GM06990 (cell line): ENCODE measurements at regions not wholly inside any gene's neighbourhood (a gene's known extent, or its start where the extent isn't known, plus 50 kb on each side); places are given as distances from the start of the nearest gene placed in this dataset.

Source experiments
- DNase-seq: peaks from one replicate; pipeline ENCODE4 v3.0.0-alpha.2; 2011; ENCODE audit not compliant: insufficient read length; ENCODE audit errors: extremely low read depth
- H3K27me3 ChIP-seq: replicated peaks from 2 replicates; pipeline ENCODE4 v1.6.0; 2011; ENCODE audit warnings: low read length; ENCODE audit not compliant: control insufficient read depth, insufficient read depth
- H3K36me3 ChIP-seq: 2 replicates; pipeline ENCODE4 v1.5.1; 2011; ENCODE audit warnings: low read length; ENCODE audit not compliant: control insufficient read depth, insufficient read depth
- H3K4me3 ChIP-seq: replicated peaks from 2 replicates; pipeline ENCODE4 v1.5.1; 2011; ENCODE audit warnings: low read depth, mild to moderate bottlenecking, control low read depth, low read length
- TF ChIP-seq, protein P1 (sequence below): IDR thresholded peaks from 2 replicates; pipeline ENCODE4 v1.5.1; 2011; ENCODE audit warnings: low read length, control low read depth, mild to moderate bottlenecking, inconsistent platforms; ENCODE audit not compliant: insufficient read depth, poor library complexity, severe bottlenecking

- TF ChIP-seq, protein P1, sequence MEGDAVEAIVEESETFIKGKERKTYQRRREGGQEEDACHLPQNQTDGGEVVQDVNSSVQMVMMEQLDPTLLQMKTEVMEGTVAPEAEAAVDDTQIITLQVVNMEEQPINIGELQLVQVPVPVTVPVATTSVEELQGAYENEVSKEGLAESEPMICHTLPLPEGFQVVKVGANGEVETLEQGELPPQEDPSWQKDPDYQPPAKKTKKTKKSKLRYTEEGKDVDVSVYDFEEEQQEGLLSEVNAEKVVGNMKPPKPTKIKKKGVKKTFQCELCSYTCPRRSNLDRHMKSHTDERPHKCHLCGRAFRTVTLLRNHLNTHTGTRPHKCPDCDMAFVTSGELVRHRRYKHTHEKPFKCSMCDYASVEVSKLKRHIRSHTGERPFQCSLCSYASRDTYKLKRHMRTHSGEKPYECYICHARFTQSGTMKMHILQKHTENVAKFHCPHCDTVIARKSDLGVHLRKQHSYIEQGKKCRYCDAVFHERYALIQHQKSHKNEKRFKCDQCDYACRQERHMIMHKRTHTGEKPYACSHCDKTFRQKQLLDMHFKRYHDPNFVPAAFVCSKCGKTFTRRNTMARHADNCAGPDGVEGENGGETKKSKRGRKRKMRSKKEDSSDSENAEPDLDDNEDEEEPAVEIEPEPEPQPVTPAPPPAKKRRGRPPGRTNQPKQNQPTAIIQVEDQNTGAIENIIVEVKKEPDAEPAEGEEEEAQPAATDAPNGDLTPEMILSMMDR: no peak
- H3K27me3 ChIP-seq: no peaks in the 10 kb centered on the region; the same call in 1 of the 2 replicates
- no peak overlapping the region for H3K4me3 ChIP-seq
- no peak for DNase-seq
- H3K36me3 ChIP-seq: no peaks in the 10 kb centered on the region
Observed at GRCh38 chr5:61901997-61902396, 404.0 kb upstream of the KIF2A start.

DNA sequence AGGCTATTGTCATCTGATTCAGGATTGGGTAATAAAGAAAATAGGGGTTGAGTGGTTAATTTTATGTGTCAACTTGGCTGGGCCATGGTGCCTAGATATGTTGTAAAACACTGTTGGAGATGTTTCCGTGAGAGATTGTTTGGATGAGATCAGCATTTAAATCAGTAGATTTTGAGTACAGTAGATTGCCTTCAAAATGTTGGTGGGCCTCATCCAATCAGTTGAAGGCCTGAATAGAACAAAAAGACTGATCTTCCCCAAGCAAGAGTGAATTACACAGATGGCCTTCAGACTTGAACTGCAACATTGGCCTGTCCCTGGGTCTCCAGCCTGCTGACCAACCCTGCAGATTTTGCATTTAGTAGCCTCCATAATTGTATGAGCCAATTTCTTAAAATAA lies 401.3 kb upstream of the KIF2A start:
- no peak for DNase-seq
- Histone ChIP-seq H3K27me3 (no peaks in the 10 kb centered on the region), H3K36me3 (no peaks in the 10 kb centered on the region), H3K4me3 (no peak overlapping the region)
- TF ChIP-seq, protein P1: no peak

DNA sequence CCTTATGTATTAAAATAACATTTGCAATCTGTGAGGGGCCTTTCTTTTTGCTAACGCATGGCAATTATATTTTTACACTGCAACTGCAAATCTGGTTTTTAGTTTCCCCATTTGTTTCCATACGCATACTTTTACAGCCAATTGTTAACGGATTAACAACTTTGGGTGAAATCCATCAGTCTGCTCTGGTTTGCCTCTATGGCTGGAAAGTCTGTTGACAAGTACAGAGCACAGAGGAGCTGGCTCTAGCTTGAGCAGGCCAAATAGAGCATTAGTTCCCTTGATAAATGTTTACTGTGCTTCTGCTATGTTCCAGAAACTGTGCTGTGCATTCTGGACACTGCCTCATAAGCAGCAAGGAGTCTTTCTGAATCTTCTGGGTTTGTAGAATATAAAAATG lies 400.4 kb upstream of the KIF2A start:
- H3K36me3 ChIP-seq: no peaks in the 10 kb centered on the region
- no peak for DNase-seq
- TF ChIP-seq, protein P1: no peak
- no peaks in the 10 kb centered on the region for H3K27me3 ChIP-seq
- no peak overlapping the region for H3K4me3 ChIP-seq

GRCh38 chr5:61906820-61907219 lies 399.2 kb upstream of the KIF2A start:
- TF ChIP-seq, protein P1: no peak
- DNase-seq: no peak
- no peak overlapping the region for H3K4me3 ChIP-seq
- H3K27me3 ChIP-seq: no peaks in the 10 kb centered on the region
- H3K36me3 ChIP-seq: no peaks in the 10 kb centered on the region

DNA sequence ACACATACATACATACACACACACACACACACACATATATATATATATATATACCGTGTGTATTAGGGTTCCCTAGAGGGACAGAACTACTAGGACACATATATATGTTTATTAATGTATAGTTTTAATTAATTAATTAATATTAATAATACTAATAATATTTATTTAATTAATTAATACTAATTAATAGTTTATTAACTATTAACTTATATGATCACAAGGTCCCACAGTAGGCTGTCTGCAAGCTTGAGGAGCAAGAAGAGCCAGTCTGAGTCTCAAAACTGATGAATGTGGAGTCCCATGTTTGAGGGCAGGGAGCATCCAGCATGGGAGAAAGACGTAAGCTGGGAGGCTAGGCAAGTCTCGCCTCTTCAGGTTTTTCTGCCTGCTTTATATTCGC lies 398.0 kb upstream of the KIF2A start:
- Histone ChIP-seq H3K4me3 (no peak overlapping the region), H3K36me3 (no peaks in the 10 kb centered on the region), H3K27me3 (no peaks in the 10 kb centered on the region)
- DNase-seq: no peak
- TF ChIP-seq, protein P1: no peak

DNA sequence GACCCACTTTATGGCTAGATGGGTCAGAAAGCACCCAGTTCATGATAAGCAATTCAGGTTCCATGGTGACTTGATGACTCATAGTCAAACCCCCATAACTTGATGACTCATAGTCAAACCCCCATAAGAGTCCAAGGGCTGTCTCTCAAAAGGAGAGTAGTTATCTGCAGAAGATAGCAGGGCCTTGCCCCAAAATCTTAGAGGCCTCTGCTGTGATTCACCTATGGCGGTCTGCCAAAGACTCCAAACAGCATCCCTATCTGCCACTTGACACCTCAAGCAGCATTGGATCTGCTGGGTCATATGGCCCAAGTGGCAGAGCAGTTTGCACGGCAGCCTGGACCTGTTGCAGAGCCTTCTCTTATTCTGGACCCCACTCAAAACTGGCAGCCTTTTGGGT lies 395.2 kb upstream of the KIF2A start:
- no peaks in the 10 kb centered on the region for H3K36me3 ChIP-seq
- TF ChIP-seq, protein P1: no peak

More for the DNA sequence above, 395.2 kb upstream of the KIF2A start:
- Histone ChIP-seq H3K4me3 (no peak overlapping the region), H3K27me3 (no peaks in the 10 kb centered on the region)
- DNase-seq: no peak
